DND-41 (cell line): ENCODE measurements at regions not wholly inside any gene's neighbourhood (a gene's known extent, or its start where the extent isn't known, plus 50 kb on each side); places are given as distances from the start of the nearest gene placed in this dataset.

ENCODE experiments used
- CTCF ChIP-seq: IDR thresholded peaks from 2 replicates; pipeline ENCODE4 v1.5.1; 2012; ENCODE audit warnings: borderline replicate concordance, low read length, moderate library complexity, mild to moderate bottlenecking; ENCODE audit not compliant: poor library complexity, severe bottlenecking; ENCODE audit errors: extremely low read depth
- EZH2 ChIP-seq: IDR thresholded peaks from 3 replicates; pipeline ENCODE4 v1.6.1; 2012; ENCODE audit warnings: borderline replicate concordance, low read depth, mild to moderate bottlenecking, moderate library complexity, low read length, inconsistent platforms; ENCODE audit not compliant: severe bottlenecking

DNA sequence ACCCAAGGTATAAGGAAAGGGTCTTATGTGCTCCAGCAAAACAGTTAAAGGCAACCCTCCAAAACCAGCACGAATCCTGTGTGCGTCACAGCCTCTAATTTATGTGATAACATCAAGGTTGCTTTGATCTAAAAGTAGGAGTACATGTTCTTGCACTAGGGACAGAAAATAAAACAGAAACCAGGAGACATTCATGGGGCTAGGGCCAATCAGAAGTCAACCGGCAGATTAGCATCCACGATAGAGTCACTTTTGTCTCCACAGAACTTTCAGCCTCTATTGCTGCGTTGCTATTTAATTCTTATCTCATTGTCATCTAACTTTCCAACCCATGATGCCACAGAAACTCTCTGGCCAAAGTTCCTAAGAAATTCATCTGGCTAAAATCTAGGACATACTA lies 178.8 kb upstream of the PTCHD4 start:
- TF ChIP-seq CTCF (no peak), EZH2 (no peak)
